HG02943 (cell line): ENCODE measurements at regions not wholly inside any gene's neighbourhood (a gene's known extent, or its start where the extent isn't known, plus 50 kb on each side); places are given as distances from the start of the nearest gene placed in this dataset.
"Not testable (repeated sequence)": the region's sequence is repeated elsewhere in the genome, so short reads cannot be mapped to it uniquely, and the experiment has no call there.

Experiments used
- ATAC-seq: cut with Tn5 transposase; IDR thresholded peaks from one replicate; pipeline ENCODE4 v1.9.1; 2021; ENCODE audit warnings: mild to moderate bottlenecking, low read depth, moderate library complexity; ENCODE audit not compliant: unreplicated experiment

DNA sequence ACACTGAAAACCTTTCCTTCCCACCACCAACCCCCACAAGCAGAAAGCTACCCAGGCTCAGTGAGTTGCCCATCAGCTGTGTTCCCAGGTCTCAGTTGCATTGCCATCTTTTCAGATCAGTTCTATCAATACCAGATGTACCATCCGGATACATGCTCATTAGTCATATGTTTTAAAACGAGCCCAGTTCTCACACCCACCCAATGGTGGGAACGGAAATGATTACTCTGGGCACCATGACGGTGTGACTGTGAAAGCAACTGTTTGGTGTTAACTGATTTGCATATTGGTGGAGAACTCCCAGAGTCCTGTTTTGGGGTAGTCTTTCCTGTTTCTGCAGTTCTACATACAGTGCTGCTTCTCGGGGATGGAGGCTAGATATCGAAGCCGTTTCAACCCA is 212.3 kb downstream of the TRIM36 start:
- ATAC-seq, result no peak

DNA sequence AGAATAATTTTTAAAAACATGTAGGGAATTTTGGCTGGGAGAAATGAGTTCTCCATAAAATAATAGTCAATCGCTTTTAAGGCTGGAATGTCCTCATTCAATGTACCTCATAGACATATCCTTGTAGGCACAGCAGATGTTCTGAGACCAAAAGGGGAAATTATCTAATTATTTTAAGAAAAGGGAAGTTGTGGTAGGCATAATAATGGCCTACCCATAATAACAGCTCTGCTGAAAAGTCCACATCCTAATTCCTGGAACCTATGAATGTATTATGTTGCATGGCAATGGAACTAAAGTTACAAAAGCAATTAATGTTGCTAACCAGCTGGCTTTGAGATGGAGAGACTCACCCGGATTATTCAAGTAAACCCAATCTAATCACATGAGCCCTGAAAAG is 216.1 kb downstream of the TRIM36 start:
- ATAC-seq, result no peak

DNA sequence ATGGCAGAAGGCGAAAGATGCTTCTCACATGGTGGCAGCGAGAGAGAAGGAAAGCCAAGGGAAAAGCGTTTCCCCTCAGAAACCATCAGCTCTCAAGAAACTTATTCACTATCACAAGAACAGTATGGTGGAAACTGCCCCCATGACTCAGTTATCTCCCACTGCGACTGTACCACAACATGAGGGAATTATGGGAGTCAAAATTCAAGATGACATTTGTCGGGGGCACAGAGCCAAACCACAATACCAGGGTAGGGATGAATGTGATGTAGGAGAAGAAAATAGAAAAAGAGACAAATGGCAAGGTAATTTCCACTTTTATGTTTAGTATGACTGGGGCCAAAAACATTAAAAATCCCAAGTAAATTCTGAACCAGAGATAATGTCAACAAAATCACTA is 216.8 kb downstream of the TRIM36 start:
- ATAC-seq, result no peak

DNA sequence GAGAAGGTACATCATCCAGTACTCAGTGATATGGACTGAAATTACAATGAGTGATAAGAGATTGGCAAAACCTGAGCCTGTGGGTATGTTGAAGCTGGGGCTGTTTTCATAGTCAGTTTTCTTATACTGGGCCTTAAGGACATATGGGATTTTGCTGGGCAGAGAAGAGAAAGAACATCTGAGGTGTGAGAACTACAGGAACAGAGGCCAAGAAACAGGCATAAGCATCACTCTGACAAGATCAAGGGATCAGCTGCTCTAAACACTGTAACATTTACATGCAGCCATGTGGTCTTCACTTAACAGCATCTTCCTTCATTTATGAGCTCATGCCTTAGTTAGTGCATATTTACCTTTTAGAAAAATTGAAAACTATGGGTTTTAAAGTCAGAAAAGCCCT is 220.0 kb downstream of the TRIM36 start:
- no peak for ATAC-seq

DNA sequence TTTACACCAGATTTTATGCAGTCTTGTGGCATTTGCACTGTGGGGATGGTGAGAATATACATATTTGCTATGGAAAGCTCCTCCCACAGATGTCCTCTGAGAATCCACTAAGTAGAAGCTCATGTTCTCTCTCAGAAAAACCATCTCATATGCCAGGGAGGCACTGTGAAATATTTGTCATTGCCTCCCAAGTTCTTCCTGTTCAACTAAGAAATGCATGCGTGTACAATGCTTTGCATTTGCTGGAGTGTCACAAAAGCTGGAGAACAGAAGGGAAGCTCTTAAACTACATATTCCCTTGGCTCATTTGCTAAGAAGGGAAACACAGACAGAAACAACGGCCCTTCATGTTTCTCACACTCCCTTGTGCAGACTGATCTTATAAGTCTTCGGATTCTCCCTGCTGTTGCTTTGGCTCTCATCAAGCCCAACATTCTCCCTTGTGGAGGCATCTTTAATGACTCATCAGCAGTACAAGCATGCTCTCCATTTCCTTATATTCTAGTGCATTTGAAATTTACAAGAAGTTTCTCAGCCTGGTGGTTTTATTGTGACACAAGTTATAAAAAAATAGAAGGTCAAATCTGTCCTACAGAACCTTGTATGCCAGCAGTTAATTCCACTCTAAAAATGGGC is 220.6 kb downstream of the TRIM36 start:
- no peak for ATAC-seq

DNA sequence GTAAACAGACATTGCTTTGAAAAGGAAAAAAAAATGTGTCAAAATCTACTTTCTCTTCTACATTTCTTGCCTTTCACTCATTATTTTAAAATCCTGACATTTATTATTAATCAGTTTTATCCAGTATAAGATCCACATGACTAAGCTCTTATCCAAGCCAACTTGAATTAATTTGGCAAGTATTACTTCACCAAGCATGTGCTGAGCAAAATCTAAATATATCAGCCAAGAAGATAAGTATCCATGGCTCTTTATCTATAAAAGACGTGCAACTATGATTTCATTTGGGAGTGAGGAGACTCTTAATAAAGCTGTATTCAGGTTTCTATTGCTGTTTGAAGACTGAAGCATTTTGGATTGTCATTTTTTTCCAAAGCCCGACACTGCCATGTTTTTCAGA is 221.3 kb downstream of the TRIM36 start:
- ATAC-seq, result no peak

DNA sequence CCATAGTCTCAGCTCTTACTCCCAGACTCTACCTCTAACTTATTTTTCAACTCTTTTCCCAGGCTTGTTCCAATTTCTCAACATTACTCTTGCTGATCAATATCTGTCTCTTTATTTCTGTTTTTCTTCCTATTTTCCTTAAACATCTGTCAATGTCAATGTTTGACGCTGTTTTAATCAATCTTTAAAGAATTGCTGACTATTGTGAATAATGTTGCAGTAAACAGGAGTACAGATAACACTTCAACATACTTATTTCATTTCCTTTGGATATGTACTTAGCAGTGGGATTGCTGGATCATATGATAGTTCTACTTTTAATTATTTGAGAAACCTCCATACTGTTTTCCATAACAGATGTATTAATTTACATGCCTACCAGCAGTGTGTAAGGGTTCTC is 229.0 kb downstream of the TRIM36 start:
- no peak for ATAC-seq

DNA sequence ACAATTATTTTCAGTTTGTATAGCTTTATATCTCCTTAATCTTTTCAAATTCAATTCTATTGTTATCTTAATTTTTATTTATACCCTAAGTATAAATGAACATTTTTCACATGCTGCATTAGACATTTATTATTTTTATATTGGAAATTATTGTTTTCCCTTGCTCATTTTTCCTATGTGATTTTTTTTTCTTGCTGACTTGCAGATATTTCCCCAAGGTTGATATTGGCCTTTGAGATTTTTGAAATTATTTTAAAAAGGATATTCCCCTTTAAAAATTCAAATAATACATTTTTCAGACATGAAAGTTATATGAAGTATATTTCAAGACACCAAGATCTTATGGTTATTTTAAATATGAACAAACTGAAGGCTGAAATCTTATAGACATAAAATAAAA is 234.2 kb downstream of the TRIM36 start:
- no peak for ATAC-seq

DNA sequence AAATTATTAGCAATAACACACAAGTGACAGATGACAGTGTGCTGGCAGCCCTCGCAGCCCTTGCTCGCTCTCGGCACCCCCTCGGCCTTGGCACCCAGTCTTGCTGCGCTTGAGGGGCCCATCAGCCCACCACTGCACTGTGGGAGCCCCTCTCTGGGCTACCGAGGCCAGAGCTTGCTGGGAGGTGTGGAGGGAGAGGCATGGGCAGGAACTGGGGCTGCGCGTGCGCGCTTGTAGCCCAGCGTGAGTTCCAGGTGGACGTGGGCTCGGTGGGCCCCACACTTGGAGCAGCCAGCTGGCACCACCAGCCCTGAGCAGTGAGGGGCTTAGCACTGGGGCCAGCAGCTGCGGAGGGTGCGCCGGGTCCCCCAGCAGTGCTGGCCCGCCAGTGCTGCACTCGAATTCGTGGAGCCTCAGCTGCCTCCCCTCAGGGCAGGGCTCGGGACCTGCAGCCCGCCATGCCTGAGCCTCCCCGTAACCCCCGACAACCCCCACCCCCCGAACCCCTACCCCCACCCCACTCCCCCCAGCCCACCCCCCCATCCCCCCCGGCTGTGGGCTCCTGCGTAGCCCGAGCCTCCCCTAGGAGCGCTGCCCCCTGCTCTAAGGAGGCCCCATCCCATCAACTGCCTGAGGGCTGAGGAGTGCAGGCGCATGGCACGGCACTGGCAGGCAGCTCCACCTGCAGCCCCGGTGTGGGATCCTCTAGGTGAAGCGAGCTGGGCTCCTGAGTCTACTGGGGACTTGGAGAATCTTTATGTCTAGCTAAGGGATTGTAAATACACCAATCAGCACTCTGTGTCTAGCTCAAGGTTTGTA is 240.9 kb downstream of the TRIM36 start:
- no peak for ATAC-seq

DNA sequence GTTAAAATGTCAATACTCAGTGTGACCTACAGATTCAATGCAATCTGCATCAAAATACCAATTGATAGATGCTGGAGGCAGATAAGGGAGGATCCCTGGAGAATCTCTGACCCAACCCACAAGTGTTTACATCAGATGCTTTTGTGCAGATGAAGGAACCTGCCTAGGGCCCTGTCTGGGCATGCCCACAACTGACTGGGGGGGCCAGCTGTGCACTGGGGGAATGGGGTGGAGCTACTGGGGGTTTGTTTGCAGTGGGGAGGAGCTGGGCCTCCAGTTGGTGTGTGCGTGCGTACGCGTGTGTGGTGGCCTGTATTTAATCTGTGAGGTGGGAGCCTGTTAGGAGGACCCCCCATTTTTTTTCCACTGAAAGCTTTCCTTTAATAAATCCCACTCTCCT is 244.9 kb downstream of the TRIM36 start:
- no peak for ATAC-seq

DNA sequence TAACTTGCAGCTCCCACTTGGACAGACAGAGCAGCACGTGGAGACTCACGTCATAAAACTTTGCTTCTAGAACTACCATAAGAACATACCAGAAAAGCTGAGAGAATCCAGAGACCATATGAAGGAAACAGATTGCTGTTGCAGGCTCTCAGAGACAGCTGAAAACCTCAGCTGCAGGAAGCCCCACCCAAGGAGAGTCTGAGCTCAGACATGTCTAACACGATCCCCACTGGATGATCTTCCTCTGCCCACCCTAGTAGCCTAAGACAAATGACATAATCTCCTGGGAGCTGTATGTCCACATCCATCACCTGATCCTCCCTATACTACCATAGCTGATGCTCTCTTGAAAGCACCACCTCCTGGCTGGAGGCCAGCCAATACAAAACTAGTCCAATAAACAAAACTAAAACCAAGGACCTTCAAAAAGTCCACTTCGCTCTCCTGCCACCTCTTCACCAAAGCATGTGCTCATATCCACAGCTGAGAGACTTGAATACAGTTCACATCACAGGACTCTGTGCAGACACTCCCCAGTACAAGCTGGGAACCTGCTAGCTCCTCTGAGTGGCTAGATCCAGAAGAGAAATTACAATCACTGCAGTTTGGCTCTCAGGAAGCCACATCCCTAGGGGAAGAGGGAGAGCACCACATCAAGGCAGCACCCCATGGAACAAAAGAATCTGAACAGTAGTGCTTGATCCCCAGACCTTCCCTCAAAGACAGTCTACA is 257.4 kb downstream of the TRIM36 start:
- no peak for ATAC-seq

DNA sequence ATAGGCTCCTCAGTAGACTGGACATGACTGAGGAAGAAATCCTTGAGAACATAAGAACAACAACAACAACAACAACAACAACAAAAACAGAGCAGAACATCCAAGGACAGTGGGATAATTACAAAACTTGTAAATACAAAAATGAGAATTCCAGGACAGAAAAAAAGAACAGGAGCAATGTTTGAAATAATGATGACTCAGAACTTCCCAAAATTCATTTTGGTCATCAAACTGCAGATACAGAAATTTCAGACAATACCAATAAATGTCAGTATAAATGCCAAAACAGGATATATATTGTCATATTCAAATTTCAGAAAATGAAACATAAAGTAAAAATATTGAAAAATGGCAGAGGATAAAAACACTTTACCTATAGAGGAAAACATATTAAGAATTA is 259.0 kb downstream of the TRIM36 start:
- no peak for ATAC-seq

DNA sequence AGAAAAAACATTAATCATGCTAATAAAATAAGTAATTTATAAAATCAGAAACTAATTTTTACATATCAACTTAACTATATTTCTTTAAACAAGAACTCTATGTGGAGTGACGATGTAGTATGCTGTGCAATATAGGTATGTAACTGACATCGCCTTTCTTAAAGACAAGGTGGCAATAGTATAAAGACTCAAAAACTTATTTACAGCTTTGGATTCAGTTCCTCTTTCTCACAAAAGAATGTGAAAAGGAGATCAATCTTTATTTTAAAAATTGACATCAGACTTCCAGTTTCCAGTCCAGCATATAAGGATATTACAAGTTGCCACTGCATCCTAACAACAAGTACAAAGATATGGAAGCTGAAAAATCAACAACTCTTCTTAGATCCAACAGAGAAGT is 260.3 kb downstream of the TRIM36 start:
- ATAC-seq, result no peak

DNA sequence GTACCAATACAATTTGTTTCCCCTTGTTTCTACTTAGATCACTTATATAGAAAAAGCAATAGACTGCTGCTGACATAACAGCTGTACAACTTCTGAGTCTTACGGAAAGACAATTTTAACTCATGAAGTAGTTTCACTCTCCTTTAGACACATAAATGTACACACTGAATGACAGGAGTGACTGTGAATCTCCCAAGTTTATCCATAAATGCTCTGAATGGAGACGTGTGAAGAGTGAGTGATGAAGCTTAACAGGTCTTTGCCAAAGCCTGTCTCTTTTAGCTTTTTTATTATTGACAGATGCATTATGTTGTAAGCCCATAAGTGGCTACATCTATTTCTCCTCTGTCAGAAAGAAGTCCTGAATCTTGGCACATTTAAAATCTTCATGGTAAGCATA is 265.9 kb downstream of the TRIM36 start:
- no peak for ATAC-seq

DNA sequence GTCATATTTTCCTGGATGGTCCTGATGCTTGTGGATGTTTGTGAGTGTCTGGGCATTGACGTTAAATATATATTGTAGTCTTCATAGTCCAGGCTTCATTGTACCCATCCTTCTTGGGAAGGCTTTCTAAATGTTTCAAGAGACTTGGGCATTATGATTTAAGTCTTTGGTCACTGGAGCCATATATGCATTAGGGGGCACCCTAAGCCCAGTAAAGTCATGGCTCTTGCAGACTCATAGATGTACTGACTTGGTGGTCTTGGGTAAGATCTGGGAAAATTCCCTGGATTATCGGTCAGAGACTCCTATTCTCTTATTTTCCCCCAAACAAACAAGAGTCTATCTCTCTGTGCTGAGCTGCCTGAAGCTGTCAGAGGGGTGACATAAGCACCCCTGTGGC is 271.1 kb downstream of the TRIM36 start:
- ATAC-seq, result no peak

DNA sequence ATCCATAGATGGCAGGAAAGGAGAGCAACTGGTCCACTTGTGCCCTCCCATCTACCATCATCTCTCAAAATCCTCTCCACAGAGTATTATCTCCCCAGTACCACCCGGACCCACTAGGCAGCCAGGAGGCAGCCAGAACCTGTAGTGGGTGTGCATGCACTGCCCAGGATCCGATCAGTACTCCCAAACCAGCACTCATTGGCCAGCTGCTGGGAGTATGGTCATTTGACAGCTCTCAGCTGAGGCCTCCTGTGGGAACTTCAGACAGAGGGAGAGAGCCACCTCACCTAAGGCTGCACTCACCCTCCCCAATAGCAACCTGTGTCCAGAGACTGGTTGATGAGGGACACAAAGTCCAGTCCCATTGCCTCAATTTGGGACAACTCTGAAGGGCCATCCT is 286.0 kb downstream of the TRIM36 start:
- ATAC-seq, result no peak

DNA sequence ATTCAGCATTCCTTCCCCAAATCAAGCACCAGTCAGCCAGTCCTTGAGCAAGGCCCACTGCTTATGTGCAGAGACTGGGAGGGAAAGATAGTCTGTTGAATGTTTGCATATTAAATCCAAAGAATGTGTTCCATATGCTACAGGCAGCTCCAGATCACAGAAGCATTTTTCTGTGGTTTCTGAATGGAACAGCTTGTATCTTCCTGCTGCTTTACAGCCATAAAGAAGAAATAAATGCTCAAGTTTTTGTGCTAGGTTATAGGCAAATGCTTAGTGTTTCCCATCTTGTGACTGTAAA is 310.3 kb downstream of the TRIM36 start:
- ATAC-seq, result no peak

DNA sequence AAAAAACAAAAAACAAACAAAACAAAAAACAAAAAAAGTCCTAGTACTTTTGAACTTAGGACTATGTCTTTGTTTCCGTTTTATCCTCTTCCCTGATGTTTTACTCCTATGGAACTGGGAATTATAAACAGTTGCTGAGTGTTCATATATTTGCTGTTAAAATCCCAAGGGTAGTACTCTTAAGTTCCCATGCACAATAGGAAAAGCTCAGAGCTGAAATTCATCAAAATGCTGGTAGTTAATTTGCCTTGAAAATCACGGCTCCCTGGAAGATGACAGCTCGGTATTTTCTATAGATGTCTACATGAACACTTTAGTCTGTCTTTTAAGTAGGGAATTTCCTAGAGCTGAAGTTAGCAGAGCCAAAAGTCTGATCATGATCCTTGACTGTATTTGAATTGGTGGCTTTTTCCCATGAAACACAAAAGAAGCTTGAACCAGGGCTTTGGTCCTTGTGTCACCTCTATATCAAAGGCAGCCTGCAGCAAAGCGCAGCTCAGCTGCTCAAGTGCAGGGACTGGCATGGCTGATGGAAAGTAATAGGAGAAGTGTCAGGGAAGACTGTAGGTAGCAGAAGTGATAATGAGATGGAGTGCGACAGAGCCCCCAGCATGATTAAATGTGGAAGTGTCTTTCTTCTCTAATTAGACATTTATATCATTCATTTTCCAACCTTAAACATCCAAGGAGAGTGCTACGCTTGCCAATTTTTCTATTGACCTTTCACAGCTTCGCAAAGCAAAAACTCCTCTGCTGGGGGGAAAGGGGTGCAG is 310.9 kb downstream of the TRIM36 start:
- no peak for ATAC-seq

DNA sequence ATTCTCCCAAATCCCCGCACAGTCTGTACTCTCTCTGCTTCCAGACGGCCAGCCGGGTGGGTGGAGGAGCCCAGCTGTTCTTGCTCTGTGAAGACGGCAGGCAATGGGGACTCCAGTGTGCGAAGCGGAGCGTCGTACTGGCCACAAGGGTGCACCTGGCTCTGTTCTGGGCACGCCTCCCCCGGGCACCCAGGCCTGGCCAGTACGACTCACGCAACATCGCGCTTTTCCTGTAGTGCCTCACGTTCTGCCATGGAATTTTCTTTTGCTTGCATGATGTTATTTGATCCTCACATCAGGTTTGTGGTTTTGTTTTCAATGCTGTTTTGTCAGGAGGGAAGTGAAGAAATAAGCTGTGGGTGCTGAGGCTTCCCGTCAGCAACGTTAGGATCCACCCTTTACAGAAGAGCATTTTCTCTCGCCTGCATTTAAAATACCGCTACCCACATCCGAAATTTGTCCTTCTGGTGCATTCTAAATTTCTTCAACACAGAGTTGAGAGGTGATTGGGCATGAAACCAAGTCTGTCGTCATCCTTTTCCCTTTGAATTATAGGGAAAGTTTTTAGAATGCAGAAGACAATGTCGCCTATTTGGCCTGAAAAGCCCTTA is 311.7 kb downstream of the TRIM36 start:
- no peak for ATAC-seq

DNA sequence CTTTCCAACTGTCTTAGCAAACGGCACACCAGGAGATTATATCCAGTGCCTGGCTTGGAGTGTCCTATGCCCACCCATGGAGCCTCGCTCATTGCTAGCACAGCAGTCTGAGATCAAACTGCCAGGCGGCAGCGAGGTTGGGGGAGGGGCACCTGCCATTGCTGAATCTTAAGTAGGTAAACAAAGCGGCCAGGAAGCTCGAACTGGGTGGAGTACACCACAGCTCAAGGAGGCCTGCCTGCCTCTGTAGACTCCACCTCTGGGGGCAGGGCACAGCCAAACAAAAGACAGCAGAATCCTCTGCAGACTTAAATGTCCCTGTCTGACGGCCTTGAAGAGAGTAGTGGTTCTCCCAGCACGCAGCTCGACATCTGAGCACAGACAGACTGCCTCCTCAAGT is 325.0 kb downstream of the TRIM36 start:
- not testable (repeated sequence) for ATAC-seq

DNA sequence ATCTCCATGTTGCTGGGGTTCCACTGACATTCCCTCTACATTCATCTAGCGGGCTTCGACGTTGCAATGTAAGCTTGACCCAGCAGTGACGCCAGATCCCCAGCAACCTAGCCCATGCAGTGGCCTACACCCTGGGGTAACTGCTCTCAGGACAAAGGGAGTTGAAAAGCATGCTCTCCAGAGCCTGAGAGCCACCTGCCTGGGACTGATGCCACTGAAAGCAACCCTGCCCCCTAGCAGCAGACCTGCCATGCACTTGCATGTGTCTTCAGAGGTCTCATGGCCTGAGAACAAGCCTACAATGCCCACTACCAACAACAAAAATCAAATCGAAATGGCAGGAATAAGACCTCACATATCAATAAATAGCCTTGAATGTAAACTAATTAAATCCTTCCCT is 330.3 kb downstream of the TRIM36 start:
- ATAC-seq, result no peak
